Activated CD8-positive, alpha-beta T cell treated with anti-CD3 and anti-CD28 coated beads for 36 hours (primary cell): ENCODE measurements at regions not wholly inside any gene's neighbourhood (a gene's known extent, or its start where the extent isn't known, plus 50 kb on each side); places are given as distances from the start of the nearest gene placed in this dataset.

Experiments used
- ATAC-seq: fragments of 200-7000 bp; cut with Tn5 transposase; one replicate; pipeline ENCODE4 v1.10.0; 2021; ENCODE audit warnings: mild to moderate bottlenecking, moderate library complexity
- CTCF ChIA-PET: fragments of 350-600 bp; sonication (Branson Sonifier 250); formaldehyde crosslinking; loops from one replicate; lab custom pipeline; 2021; ENCODE audit warnings: antibody characterized with exemption; lab: Charles Lee
- POLR2A ChIA-PET: fragments of 350-600 bp; sonication (Branson Sonifier 250); formaldehyde crosslinking; loops from one replicate; lab custom pipeline; 2021; ENCODE audit warnings: antibody characterized with exemption; lab: Charles Lee
- DNase-seq: peaks from one replicate; pipeline ENCODE4 v3.0.0-alpha.2; 2020
- H3K27ac Mint-ChIP-seq: one replicate; pipeline ENCODE4 v1.8.0; 2021; ENCODE audit warnings: mild to moderate bottlenecking, mixed read lengths
- H3K27me3 Mint-ChIP-seq: one replicate; pipeline ENCODE4 v1.8.0; 2021; ENCODE audit warnings: mixed read lengths
- H3K36me3 Mint-ChIP-seq: one replicate; pipeline ENCODE4 v1.8.0; 2021; ENCODE audit warnings: low read depth, mixed read lengths
- H3K4me1 Mint-ChIP-seq: one replicate; pipeline ENCODE4 v1.8.0; 2021; ENCODE audit warnings: low read depth, mixed read lengths
- H3K4me3 Mint-ChIP-seq: one replicate; pipeline ENCODE4 v1.8.0; 2021; ENCODE audit warnings: mild to moderate bottlenecking, moderate library complexity, mixed read lengths
- H3K9me3 Mint-ChIP-seq: one replicate; pipeline ENCODE4 v1.8.0; 2021; ENCODE audit warnings: mixed read lengths
- CTCF ChIP-seq: fragments of 200-600 bp; IDR thresholded peaks from one replicate; pipeline ENCODE4 v1.8.0; 2022; ENCODE audit warnings: antibody characterized with exemption, mild to moderate bottlenecking
- intact Hi-C: fragments of 100-400 bp; cut with micrococcal nuclease; formaldehyde crosslinking; loops from one replicate; pipeline ENCODE4 v1.10.0; 2022

DNA sequence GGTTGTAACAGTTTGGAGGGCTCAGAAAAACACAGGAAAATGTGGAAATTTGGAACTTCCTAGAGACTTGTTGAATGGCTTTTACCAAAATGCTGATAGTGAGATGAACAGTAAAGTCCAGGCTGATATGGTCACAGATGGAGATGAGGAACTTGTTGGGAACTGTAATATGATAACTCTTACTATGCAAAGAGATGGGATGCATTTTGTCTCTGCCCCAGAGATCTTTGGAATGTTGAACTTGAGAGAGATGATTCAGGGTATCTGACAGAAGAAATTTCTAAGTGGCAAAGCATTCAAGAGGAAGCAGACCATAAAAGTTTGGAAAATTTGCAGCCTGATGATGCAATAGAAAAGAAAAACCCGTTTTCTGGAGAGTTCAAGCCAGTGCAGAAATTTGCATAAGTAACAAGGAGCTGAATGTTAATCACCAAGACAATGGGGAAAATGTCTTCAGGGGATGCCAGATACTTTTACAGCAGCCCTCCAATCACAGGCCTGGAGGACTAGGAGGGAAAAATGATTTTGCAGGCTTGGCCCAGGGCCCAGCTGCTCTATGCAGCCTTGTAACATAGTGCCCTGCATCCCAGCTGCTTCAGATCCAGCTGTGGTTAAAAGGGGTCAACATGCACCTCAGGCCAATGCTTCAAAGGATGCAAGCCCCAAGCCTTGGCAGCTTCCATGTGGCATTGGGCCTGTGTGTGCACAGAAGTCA lies 572.7 kb upstream of the ATP2B1 start:
- Mint-ChIP-seq H3K27ac (no peak overlapping the region), H3K4me1 (peaks cover 27% of the 10 kb centered on the region)

GRCh38 chr12:90280564-90281058 lies 572.0 kb upstream of the ATP2B1 start:
- DNase-seq (peak; percentile 41), ATAC-seq (peak; percentile 74)
- POLR2A ChIA-PET, result interaction anchor here (1.4 kb wide), 1 partner anchor 9 kb away, joined by 3 read pairs; no protein-coding TSS in a partner anchor
- intact Hi-C loops, result no loop called here
- CTCF ChIA-PET, result no interaction called here
- no peak overlapping the region for H3K27ac Mint-ChIP-seq
- H3K27me3 Mint-ChIP-seq, result peaks cover 4% of the 10 kb centered on the region
- peaks cover 10% of the 10 kb centered on the region for H3K36me3 Mint-ChIP-seq
- H3K4me3 Mint-ChIP-seq, result no peak overlapping the region
- H3K4me1 Mint-ChIP-seq, result peaks cover 27% of the 10 kb centered on the region
- no peak for TF ChIP-seq CTCF
- H3K9me3 Mint-ChIP-seq, result peaks cover 31% of the 10 kb centered on the region

More for the DNA sequence above, 572.7 kb upstream of the ATP2B1 start:
- peaks cover 1% of the 10 kb centered on the region for H3K27me3 Mint-ChIP-seq
- peaks cover 31% of the 10 kb centered on the region for H3K9me3 Mint-ChIP-seq
- intact Hi-C loops, result no loop called here
- no peak for DNase-seq
- no peak overlapping the region for H3K4me3 Mint-ChIP-seq
- ATAC-seq, result no peak
- CTCF ChIA-PET, result no interaction called here
- peaks cover 10% of the 10 kb centered on the region for H3K36me3 Mint-ChIP-seq
- POLR2A ChIA-PET, result no interaction called here
- no peak for TF ChIP-seq CTCF

DNA sequence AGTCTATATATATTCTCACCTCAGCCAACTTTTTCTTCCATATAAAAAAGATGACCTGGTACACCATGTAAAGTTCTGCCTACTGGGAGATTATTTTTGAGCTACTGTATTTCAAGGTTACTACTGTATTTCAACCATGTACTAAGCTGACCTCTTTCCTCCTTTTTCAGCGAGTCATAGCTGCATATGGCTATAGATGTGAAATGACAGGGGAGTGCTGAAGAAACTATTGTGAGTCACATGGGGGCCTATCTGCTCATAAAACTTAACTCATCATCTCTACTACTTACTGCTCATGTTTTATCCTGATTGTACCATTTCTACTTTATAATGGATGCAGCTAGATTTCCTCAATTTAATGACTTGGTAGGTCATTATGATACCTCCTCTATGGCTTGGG lies 571.4 kb upstream of the ATP2B1 start:
- intact Hi-C loops, result no loop called here
- peaks cover 31% of the 10 kb centered on the region for H3K9me3 Mint-ChIP-seq
- peaks cover 27% of the 10 kb centered on the region for H3K4me1 Mint-ChIP-seq
- ChIA-PET CTCF (no interaction called here), POLR2A (interaction anchor here (1.4 kb wide), 1 partner anchor 10 kb away, joined by 3 read pairs; no protein-coding TSS in a partner anchor)
- peaks cover 4% of the 10 kb centered on the region for H3K27me3 Mint-ChIP-seq
- no peak for TF ChIP-seq CTCF
- ATAC-seq (peak; percentile 80), DNase-seq (no peak)
- H3K4me3 Mint-ChIP-seq, result no peak overlapping the region
- H3K36me3 Mint-ChIP-seq, result peaks cover 10% of the 10 kb centered on the region
- no peak overlapping the region for H3K27ac Mint-ChIP-seq

GRCh38 chr12:90275088-90275487 lies 566.5 kb upstream of the ATP2B1 start:
- Mint-ChIP-seq H3K4me3 (no peak overlapping the region), H3K4me1 (peaks cover 6% of the 10 kb centered on the region), H3K36me3 (no peaks in the 10 kb centered on the region), H3K27me3 (peaks cover 10% of the 10 kb centered on the region), H3K27ac (no peak overlapping the region), H3K9me3 (peaks cover 2% of the 10 kb centered on the region)
- ATAC-seq (no peak), DNase-seq (no peak)
- POLR2A ChIA-PET, result interaction anchor here (0.9 kb wide), 1 partner anchor 190 kb away, joined by 3 read pairs; no protein-coding TSS in a partner anchor
- CTCF ChIA-PET, result no interaction called here
- intact Hi-C loops, result no loop called here
- no peak for TF ChIP-seq CTCF

GRCh38 chr12:90274407-90274806 lies 565.8 kb upstream of the ATP2B1 start:
- no peak overlapping the region for H3K4me3 Mint-ChIP-seq
- intact Hi-C loops, result no loop called here
- no peaks in the 10 kb centered on the region for H3K4me1 Mint-ChIP-seq
- H3K9me3 Mint-ChIP-seq, result no peaks in the 10 kb centered on the region
- DNase-seq (no peak), ATAC-seq (no peak)
- H3K36me3 Mint-ChIP-seq, result no peaks in the 10 kb centered on the region
- POLR2A ChIA-PET, result no interaction called here
- H3K27ac Mint-ChIP-seq, result no peak overlapping the region
- H3K27me3 Mint-ChIP-seq, result peaks cover 10% of the 10 kb centered on the region
- no peak for TF ChIP-seq CTCF
- CTCF ChIA-PET, result no interaction called here
